ENCODE measurements at regions not wholly inside any gene's neighbourhood (a gene's known extent, or its start where the extent isn't known, plus 50 kb on each side); places are given as distances from the start of the nearest gene placed in this dataset.

DNA sequence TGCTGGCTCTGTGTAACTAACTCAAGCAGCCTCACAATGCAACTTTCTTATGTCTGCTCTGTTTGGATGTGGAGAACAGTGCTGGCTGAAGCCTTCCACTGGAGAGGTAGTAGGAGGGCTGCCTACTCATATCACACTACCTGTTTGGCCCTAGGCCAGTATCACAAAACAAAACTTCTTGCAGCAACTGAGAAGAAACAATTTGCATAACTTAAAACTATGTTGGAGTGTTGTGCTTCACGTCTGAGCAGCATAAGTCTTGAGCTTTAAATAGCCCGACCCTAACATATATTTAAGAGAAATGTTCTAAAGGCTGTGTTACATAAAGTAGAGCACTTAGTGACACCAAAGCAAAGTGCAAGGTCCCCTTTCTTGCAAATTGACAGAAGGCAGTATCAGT, 204.9 kb upstream of the ACVR2A start:
- H3K27me3 ChIP-seq (ENCODE audit: insufficient read depth, low read length), result no peaks in the 10 kb centered on the region
- H3K4me3 ChIP-seq (replicated peaks in 1 of 2; ENCODE audit: low read depth in 1 of 2, low read length in 2 of 2), result no peak overlapping the region
- POLR2A ChIA-PET, result no interaction called here
- RAD21 ChIA-PET (ENCODE audit: low non-redundant PET in 1 of 2, low total read pairs in 2 of 2, uncharacterized antibody in 2 of 2, unreplicated experiment in 2 of 2), result no interaction called here
- H3K4me2 ChIP-seq (ENCODE audit: low read length), result no peak overlapping the region
- ATAC-seq (no peak), DNase-seq (ENCODE audit: low read depth, low spot score) (no peak)
- H3K4me1 ChIP-seq (ENCODE audit: control insufficient read depth in 1 of 2, insufficient read depth in 2 of 2, low read length in 2 of 2), result peaks cover 0 to 5% of the 10 kb centered on the region in 2 experiments; a peak in 2 of 4 replicates
- intact Hi-C loops (cut with micrococcal nuclease), result no loop called here
- no peaks in the 10 kb centered on the region for H3K36me3 ChIP-seq (ENCODE audit: control insufficient read depth in 1 of 2, insufficient read depth in 2 of 2, low read length in 2 of 2)
- CTCF ChIA-PET, result no interaction called here
- no TSS peak for BruUV-seq (replicated peaks)
- H3K9ac ChIP-seq (ENCODE audit: low read length), result no peak overlapping the region
- no peaks in the 10 kb centered on the region for H4K20me1 ChIP-seq (ENCODE audit: insufficient read depth)
- no peak overlapping the region for H2AFZ ChIP-seq (ENCODE audit: low read depth, low read length, poor library complexity, severe bottlenecking)
- no peak overlapping the region for H3K27ac ChIP-seq (ENCODE audit: low read depth, low read length)
- H3K9me2 ChIP-seq (ENCODE audit: insufficient read depth), result no peaks in the 10 kb centered on the region
- no peaks in the 10 kb centered on the region for H3K9me3 ChIP-seq (ENCODE audit: control insufficient read depth in 1 of 2, insufficient read depth in 1 of 2, low read depth in 1 of 2, low read length in 2 of 2)
- TF ChIP-seq ZNF274 (IDR thresholded peaks at IDR 0.05; ENCODE audit: low read depth, low read length) (no peak), FOSL1 (IDR thresholded peaks at IDR 0.05; ENCODE audit: low read depth) (no peak), ELF1 (IDR thresholded peaks at IDR 0.05; ENCODE audit: borderline replicate concordance, low read depth) (no peak)
- no peaks in the 10 kb centered on the region for H3K79me2 ChIP-seq (ENCODE audit: insufficient read depth, low read length)

GRCh38 chr2:147639386-147639785, 205.4 kb upstream of the ACVR2A start:
- H3K9ac ChIP-seq (ENCODE audit: low read length), result no peak overlapping the region
- H3K27ac ChIP-seq (ENCODE audit: low read depth, low read length), result no peak overlapping the region
- POLR2A ChIA-PET, result no interaction called here
- no TSS peak for BruUV-seq (replicated peaks)
- no peaks in the 10 kb centered on the region for H3K27me3 ChIP-seq (ENCODE audit: insufficient read depth, low read length)
- no peaks in the 10 kb centered on the region for H3K36me3 ChIP-seq (ENCODE audit: control insufficient read depth in 1 of 2, insufficient read depth in 2 of 2, low read length in 2 of 2)
- no peaks in the 10 kb centered on the region for H3K79me2 ChIP-seq (ENCODE audit: insufficient read depth, low read length)
- no peak overlapping the region for H2AFZ ChIP-seq (ENCODE audit: low read depth, low read length, poor library complexity, severe bottlenecking)
- peaks cover 0 to 5% of the 10 kb centered on the region in 2 experiments; a peak in 2 of 4 replicates for H3K4me1 ChIP-seq (ENCODE audit: control insufficient read depth in 1 of 2, insufficient read depth in 2 of 2, low read length in 2 of 2)
- no peak overlapping the region for H3K4me3 ChIP-seq (replicated peaks in 1 of 2; ENCODE audit: low read depth in 1 of 2, low read length in 2 of 2)
- no peak for DNase-seq (ENCODE audit: low read depth, low spot score)
- no peaks in the 10 kb centered on the region for H4K20me1 ChIP-seq (ENCODE audit: insufficient read depth)
- no peak for TF ChIP-seq CEBPB (IDR thresholded peaks at IDR 0.05; ENCODE audit: low read depth)
- TF ChIP-seq, protein P1, sequence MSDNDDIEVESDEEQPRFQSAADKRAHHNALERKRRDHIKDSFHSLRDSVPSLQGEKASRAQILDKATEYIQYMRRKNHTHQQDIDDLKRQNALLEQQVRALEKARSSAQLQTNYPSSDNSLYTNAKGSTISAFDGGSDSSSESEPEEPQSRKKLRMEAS (IDR thresholded peaks at IDR 0.05), result no peak
- no peak for TF ChIP-seq POLR2A (IDR thresholded peaks at IDR 0.05; ENCODE audit: borderline replicate concordance, extremely low read depth, insufficient read depth, insufficient read length)
- no peak for TF ChIP-seq SP1 (IDR thresholded peaks at IDR 0.05; ENCODE audit: low read depth)
- TF ChIP-seq FOSL1 (IDR thresholded peaks at IDR 0.05; ENCODE audit: low read depth), result no peak
- TF ChIP-seq ATF3 (IDR thresholded peaks at IDR 0.05), result no peak
- no peak for TF ChIP-seq ELF1 (IDR thresholded peaks at IDR 0.05; ENCODE audit: borderline replicate concordance, low read depth)
- TF ChIP-seq ZNF274 (IDR thresholded peaks at IDR 0.05; ENCODE audit: low read depth, low read length), result no peak
- no peak for TF ChIP-seq EZH2phosphoT487 (IDR thresholded peaks at IDR 0.05; ENCODE audit: borderline replicate concordance)
- no peak for TF ChIP-seq TCF7L2 (IDR thresholded peaks at IDR 0.05; ENCODE audit: borderline replicate concordance, extremely low read depth, insufficient read depth, insufficient read length)
- TF ChIP-seq JUND (IDR thresholded peaks at IDR 0.05), result no peak
- TF ChIP-seq RAD21 (IDR thresholded peaks at IDR 0.05; ENCODE audit: low read depth), result no peak
- TF ChIP-seq ZFX (IDR thresholded peaks at IDR 0.05), result no peak
- TF ChIP-seq POLR2AphosphoS5 (IDR thresholded peaks at IDR 0.05; ENCODE audit: low read depth, low read length), result no peak
- H3K4me2 ChIP-seq (ENCODE audit: low read length), result no peak overlapping the region
- no peak for ATAC-seq
- intact Hi-C loops (cut with micrococcal nuclease), result no loop called here
- no peaks in the 10 kb centered on the region for H3K9me2 ChIP-seq (ENCODE audit: insufficient read depth)
- CTCF ChIA-PET, result no interaction called here
- no peaks in the 10 kb centered on the region for H3K9me3 ChIP-seq (ENCODE audit: control insufficient read depth in 1 of 2, insufficient read depth in 1 of 2, low read depth in 1 of 2, low read length in 2 of 2)
- RAD21 ChIA-PET (ENCODE audit: low non-redundant PET in 1 of 2, low total read pairs in 2 of 2, uncharacterized antibody in 2 of 2, unreplicated experiment in 2 of 2), result no interaction called here
